CD4-positive, CD25-positive, alpha-beta regulatory T cell (primary cell): ENCODE measurements at regions not wholly inside any gene's neighbourhood (a gene's known extent, or its start where the extent isn't known, plus 50 kb on each side); places are given as distances from the start of the nearest gene placed in this dataset.
"Not testable (repeated sequence)": the region's sequence is repeated elsewhere in the genome, so short reads cannot be mapped to it uniquely, and the experiment has no call there.

Experiments used
- ATAC-seq, 2 donors: fragments of 150-1000 bp; cut with Tn5 transposase; one replicate each; pipeline ENCODE4 v1.10.0; 2021; ENCODE audit warnings: low read depth in 2 of 2, moderate number of reproducible peaks in 2 of 2, moderate library complexity in 1 of 2
- DNase-seq, 3 donors: peaks; one replicate each; pipeline versions ENCODE4 v3.0.0 to v3.0.0-alpha.2; 2012 to 2022; ENCODE audit warnings: mixed read lengths in 1 of 3
- H3K27ac ChIP-seq: one replicate; pipeline ENCODE4 v1.7.0; 2013; ENCODE audit warnings: mild to moderate bottlenecking, low read length; ENCODE audit not compliant: insufficient read depth, poor library complexity, severe bottlenecking
- H3K27me3 ChIP-seq: one replicate; pipeline ENCODE4 v1.7.0; 2013; ENCODE audit warnings: low read length; ENCODE audit not compliant: control insufficient read depth, insufficient read depth
- H3K36me3 ChIP-seq: one replicate; pipeline ENCODE4 v1.7.0; 2013; ENCODE audit warnings: mild to moderate bottlenecking, low read length, moderate library complexity; ENCODE audit not compliant: control insufficient read depth, insufficient read depth
- H3K4me1 ChIP-seq: 2 replicates; pipeline ENCODE4 v1.7.0; 2013; ENCODE audit warnings: mild to moderate bottlenecking, low read length; ENCODE audit not compliant: insufficient read depth, control insufficient read depth, poor library complexity, severe bottlenecking
- H3K4me3 ChIP-seq: one replicate; pipeline ENCODE4 v1.7.0; 2013; ENCODE audit warnings: low read depth, mild to moderate bottlenecking, low read length, moderate library complexity
- H3K9me3 ChIP-seq, 2 experiments: 1 replicate in 1 of 2; 2 replicates in 1 of 2; pipeline ENCODE4 v1.7.0; 2013; ENCODE audit warnings: low read length in 2 of 2, mild to moderate bottlenecking in 1 of 2, moderate library complexity in 1 of 2; ENCODE audit not compliant: control insufficient read depth in 2 of 2
- H3K27ac Mint-ChIP-seq, 3 donors: one replicate each; pipeline ENCODE4 v1.8.0; 2020 to 2022; ENCODE audit warnings: mild to moderate bottlenecking in 3 of 3, mixed read lengths in 3 of 3, moderate library complexity in 2 of 3
- H3K27me3 Mint-ChIP-seq: one replicate; pipeline ENCODE4 v1.8.0; 2022; ENCODE audit warnings: mild to moderate bottlenecking, mixed read lengths
- H3K36me3 Mint-ChIP-seq: one replicate; pipeline ENCODE4 v1.8.0; 2020; ENCODE audit warnings: mixed read lengths
- H3K4me1 Mint-ChIP-seq, 4 donors: one replicate each; pipeline ENCODE4 v1.8.0; 2020 to 2022; ENCODE audit warnings: mixed read lengths in 4 of 4, mild to moderate bottlenecking in 1 of 4
- H3K4me3 Mint-ChIP-seq, 4 donors: one replicate each; pipeline ENCODE4 v1.8.0; 2020 to 2022; ENCODE audit warnings: mild to moderate bottlenecking in 4 of 4, mixed read lengths in 4 of 4, moderate library complexity in 3 of 4
- H3K9me3 Mint-ChIP-seq, 7 donors: one replicate each; pipeline ENCODE4 v1.8.0; 2020 to 2022; ENCODE audit warnings: mixed read lengths in 7 of 7, mild to moderate bottlenecking in 3 of 7, moderate library complexity in 2 of 7

GRCh38 chr16:63650550-63650949 lies 1471.3 kb downstream of the CDH11 start:
- Histone ChIP-seq H3K36me3 (no peaks in the 10 kb centered on the region), H3K4me1 (no peaks in the 10 kb centered on the region), H3K27ac (no peak overlapping the region), H3K27me3 (no peaks in the 10 kb centered on the region), H3K4me3 (no peak overlapping the region), H3K9me3 (peaks cover 0 to 6% of the 10 kb centered on the region in 2 experiments)
- DNase-seq (no peak), ATAC-seq (no peak)
- no peaks in the 10 kb centered on the region for H3K36me3 Mint-ChIP-seq
- no peak overlapping the region for H3K27ac Mint-ChIP-seq
- H3K4me1 Mint-ChIP-seq = no peaks in the 10 kb centered on the region
- H3K9me3 Mint-ChIP-seq = peaks cover 2 to 34% (median 14%) of the 10 kb centered on the region in 7 donors
- no peak overlapping the region for H3K4me3 Mint-ChIP-seq
- no peaks in the 10 kb centered on the region for H3K27me3 Mint-ChIP-seq

- H3K27ac ChIP-seq, ATAC-seq, DNase-seq, H3K4me1 Mint-ChIP-seq, H3K36me3 ChIP-seq, H3K4me3 Mint-ChIP-seq, H3K27me3 ChIP-seq, H3K36me3 Mint-ChIP-seq, H3K9me3 ChIP-seq, H3K4me1 ChIP-seq, H3K27me3 Mint-ChIP-seq, H3K4me3 ChIP-seq, H3K27ac Mint-ChIP-seq: not testable (repeated sequence)
- peaks cover 3 to 25% (median 10%) of the 10 kb centered on the region in 7 donors for H3K9me3 Mint-ChIP-seq
These were observed 1488.0 kb downstream of the CDH11 start for GRCh38 chr16:63633706-63634445.

- no peaks in the 10 kb centered on the region for H3K27me3 Mint-ChIP-seq
- H3K36me3 Mint-ChIP-seq = no peaks in the 10 kb centered on the region
- no peaks in the 10 kb centered on the region for H3K4me1 ChIP-seq
- peaks cover 5 to 15% of the 10 kb centered on the region in 2 experiments for H3K9me3 ChIP-seq
- H3K4me3 Mint-ChIP-seq = no peak overlapping the region
- no peak overlapping the region for H3K27ac ChIP-seq
- H3K4me3 ChIP-seq = no peak overlapping the region
- no peaks in the 10 kb centered on the region for H3K4me1 Mint-ChIP-seq
- peaks cover 3 to 25% (median 8%) of the 10 kb centered on the region in 7 donors for H3K9me3 Mint-ChIP-seq
- H3K27ac Mint-ChIP-seq = no peak overlapping the region
- no peak for ATAC-seq
- no peaks in the 10 kb centered on the region for H3K27me3 ChIP-seq
- no peaks in the 10 kb centered on the region for H3K36me3 ChIP-seq
- DNase-seq = no peak
These were observed 1492.6 kb downstream of the CDH11 start for GRCh38 chr16:63629272-63629671.

GRCh38 chr16:63628812-63629211 lies 1493.1 kb downstream of the CDH11 start:
- Mint-ChIP-seq H3K27me3 (no peaks in the 10 kb centered on the region), H3K4me3 (no peak overlapping the region), H3K36me3 (no peaks in the 10 kb centered on the region), H3K4me1 (no peaks in the 10 kb centered on the region), H3K9me3 (peaks cover 3 to 26% (median 8%) of the 10 kb centered on the region in 7 donors), H3K27ac (no peak overlapping the region)
- ATAC-seq (no peak), DNase-seq (no peak)
- no peak overlapping the region for H3K27ac ChIP-seq
- H3K36me3 ChIP-seq = no peaks in the 10 kb centered on the region
- no peak overlapping the region for H3K4me3 ChIP-seq
- no peaks in the 10 kb centered on the region for H3K4me1 ChIP-seq
- no peaks in the 10 kb centered on the region for H3K27me3 ChIP-seq
- H3K9me3 ChIP-seq = peaks cover 5 to 15% of the 10 kb centered on the region in 2 experiments

DNA sequence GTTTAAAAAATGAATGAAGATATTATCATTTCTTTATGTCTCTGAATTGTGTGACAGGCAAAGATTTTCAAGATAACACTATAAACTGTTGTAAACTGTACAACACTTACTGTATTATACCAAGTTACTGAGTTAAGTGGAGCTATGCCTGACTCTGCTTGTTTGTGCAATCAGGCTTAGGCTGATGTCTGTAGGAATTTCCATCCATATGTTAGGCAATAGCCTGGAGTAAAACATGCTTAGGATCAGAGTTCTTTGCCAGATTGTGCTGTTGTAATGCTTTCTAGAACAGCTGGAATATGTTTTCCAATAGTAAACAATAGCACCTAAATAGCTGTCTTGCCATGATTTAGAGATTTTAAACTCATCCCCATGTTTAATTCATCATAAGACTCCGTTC lies 1496.7 kb downstream of the CDH11 start:
- no peak overlapping the region for H3K4me3 Mint-ChIP-seq
- H3K9me3 ChIP-seq = peaks cover 5 to 15% of the 10 kb centered on the region in 2 experiments
- DNase-seq (no peak), ATAC-seq (no peak)
- H3K27ac Mint-ChIP-seq = no peak overlapping the region
- H3K27me3 Mint-ChIP-seq = no peaks in the 10 kb centered on the region
- no peak overlapping the region for H3K4me3 ChIP-seq
- H3K4me1 ChIP-seq = no peaks in the 10 kb centered on the region
- H3K4me1 Mint-ChIP-seq = no peaks in the 10 kb centered on the region
- no peaks in the 10 kb centered on the region for H3K36me3 ChIP-seq
- no peaks in the 10 kb centered on the region for H3K36me3 Mint-ChIP-seq
- H3K9me3 Mint-ChIP-seq = peaks cover 2 to 24% (median 10%) of the 10 kb centered on the region in 7 donors
- H3K27ac ChIP-seq = no peak overlapping the region
- no peaks in the 10 kb centered on the region for H3K27me3 ChIP-seq

GRCh38 chr16:63623551-63624039 lies 1498.3 kb downstream of the CDH11 start:
- Histone ChIP-seq H3K27me3 (no peaks in the 10 kb centered on the region), H3K27ac (no peak overlapping the region), H3K4me3 (no peak overlapping the region), H3K36me3 (no peaks in the 10 kb centered on the region), H3K9me3 (peaks cover 4 to 13% of the 10 kb centered on the region in 2 experiments), H3K4me1 (no peaks in the 10 kb centered on the region)
- Mint-ChIP-seq H3K27ac (no peak overlapping the region), H3K4me3 (no peak overlapping the region), H3K4me1 (no peaks in the 10 kb centered on the region), H3K27me3 (no peaks in the 10 kb centered on the region), H3K9me3 (peaks cover 2 to 32% (median 15%) of the 10 kb centered on the region in 7 donors), H3K36me3 (no peaks in the 10 kb centered on the region)
- ATAC-seq = no peak
- DNase-seq = no peak

DNA sequence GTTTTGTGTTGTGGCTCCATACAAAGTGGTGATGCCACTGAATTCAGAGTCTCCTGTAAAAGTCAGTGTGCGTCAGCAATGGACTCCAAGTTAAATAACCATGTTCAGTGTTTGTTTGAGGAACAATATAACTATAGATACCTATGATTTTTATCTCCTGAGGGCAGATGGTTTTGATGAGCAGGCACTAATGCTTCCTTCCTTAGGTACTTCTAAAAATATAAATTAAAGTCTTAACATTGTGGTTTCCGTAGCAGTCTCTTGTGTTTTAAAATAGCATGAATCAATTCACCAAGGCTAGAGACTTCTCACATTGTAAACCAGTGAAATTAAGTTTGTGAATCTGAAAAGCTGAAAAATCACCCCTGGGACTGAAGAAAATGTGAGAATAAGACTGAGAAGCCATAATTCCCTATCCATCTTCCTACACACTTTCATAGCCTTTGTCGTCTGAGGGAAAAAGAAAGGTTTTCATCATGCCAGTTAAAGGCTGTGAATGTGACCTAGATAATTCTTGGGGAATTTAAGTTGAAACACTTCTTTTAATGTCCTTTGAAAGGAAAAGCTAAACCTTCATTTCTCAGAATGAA lies 1502.9 kb downstream of the CDH11 start:
- H3K36me3 Mint-ChIP-seq = no peaks in the 10 kb centered on the region
- no peak overlapping the region for H3K4me3 ChIP-seq
- ATAC-seq = no peak
- DNase-seq = no peak
- H3K9me3 Mint-ChIP-seq = peaks cover 0 to 27% (median 10%) of the 10 kb centered on the region in 7 donors
- no peak overlapping the region for H3K27ac Mint-ChIP-seq
- H3K4me1 Mint-ChIP-seq = no peaks in the 10 kb centered on the region
- no peak overlapping the region for H3K4me3 Mint-ChIP-seq
- no peaks in the 10 kb centered on the region for H3K36me3 ChIP-seq
- H3K9me3 ChIP-seq = peaks cover 7 to 26% of the 10 kb centered on the region in 2 experiments
- no peaks in the 10 kb centered on the region for H3K4me1 ChIP-seq
- no peaks in the 10 kb centered on the region for H3K27me3 ChIP-seq
- no peak overlapping the region for H3K27ac ChIP-seq
- H3K27me3 Mint-ChIP-seq = no peaks in the 10 kb centered on the region
